GM18861 (cell line): ENCODE measurements at regions not wholly inside any gene's neighbourhood (a gene's known extent, or its start where the extent isn't known, plus 50 kb on each side); places are given as distances from the start of the nearest gene placed in this dataset.

Experiments
- ATAC-seq: cut with Tn5 transposase; IDR thresholded peaks from one replicate; pipeline ENCODE4 v1.9.1; 2021; ENCODE audit not compliant: unreplicated experiment

DNA sequence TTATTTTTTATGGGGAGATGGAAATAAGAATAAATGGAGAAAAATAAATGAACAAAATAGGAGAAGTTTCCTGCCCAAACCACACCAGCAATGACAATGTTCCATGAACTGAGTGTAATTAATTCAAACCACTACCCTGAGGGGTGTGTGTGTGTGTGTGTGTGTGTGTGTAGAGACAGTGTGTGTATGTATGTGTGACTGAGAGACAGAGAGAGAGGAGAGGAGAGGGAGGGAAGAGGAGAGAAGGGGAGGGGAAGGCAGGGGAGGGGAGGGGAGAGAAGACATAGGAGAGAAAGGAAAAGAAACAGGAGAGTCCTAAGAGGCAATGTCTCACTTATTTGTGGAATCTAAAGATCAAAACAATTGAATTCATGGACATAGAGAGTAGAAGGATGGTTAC, 65.0 kb upstream of the POU2AF1 start:
- ATAC-seq: no peak

DNA sequence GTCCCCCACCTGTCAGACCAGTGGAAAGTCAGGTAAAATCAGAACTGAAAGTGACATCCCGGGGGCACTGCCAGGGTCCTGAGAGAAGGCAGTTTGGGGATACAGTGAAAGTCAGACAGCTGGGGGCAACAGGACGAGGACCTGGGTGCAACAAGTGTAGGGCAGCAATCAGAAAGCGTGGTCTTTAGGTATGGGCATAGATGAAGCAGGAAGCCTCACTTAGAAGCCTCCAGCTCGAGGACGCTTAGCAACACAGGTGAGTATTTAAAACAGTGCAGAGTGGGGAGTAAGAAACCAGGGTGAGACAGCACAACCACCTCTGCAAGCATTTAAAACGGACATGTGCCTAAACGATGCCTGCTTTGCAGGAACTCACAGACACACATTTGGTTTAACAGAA, 64.6 kb upstream of the POU2AF1 start:
- no peak for ATAC-seq

DNA sequence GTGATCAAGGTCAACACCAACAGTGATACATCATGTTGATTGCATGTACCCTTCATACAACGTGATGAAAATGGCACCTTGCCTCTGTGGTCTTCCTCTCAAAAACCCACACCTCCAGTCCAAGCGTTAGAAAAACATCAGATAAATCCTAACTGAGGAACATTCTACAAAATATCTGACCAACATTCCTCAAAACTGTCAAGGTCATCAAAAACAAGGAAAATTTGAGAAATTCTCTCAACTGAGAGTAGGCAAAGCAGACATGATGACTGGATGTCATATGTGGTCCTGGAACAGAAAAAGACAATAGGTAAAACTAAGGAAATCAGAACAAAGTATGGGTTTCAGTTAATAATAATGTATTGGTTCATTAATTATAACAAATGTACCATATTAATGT, 64.0 kb upstream of the POU2AF1 start:
- ATAC-seq: no peak

DNA sequence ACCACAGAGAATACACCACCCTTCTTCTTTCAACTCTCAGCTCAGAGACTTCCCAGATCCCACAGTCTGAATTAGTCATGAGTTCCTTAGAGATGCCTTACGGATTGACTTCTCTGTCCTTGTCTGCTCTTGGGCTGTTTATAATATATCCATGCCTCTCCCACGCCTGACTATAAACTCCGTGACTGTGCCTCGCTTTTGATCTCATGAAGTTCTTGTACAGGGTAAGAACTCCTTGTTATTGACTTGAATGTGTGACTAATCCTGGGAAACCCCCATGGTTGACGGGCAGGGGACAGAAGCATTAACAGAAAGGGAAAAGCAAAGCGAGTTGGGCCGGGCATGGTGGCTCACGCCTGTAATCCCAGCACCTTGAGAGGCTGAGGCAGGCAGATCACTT, 62.4 kb upstream of the POU2AF1 start:
- no peak for ATAC-seq

DNA sequence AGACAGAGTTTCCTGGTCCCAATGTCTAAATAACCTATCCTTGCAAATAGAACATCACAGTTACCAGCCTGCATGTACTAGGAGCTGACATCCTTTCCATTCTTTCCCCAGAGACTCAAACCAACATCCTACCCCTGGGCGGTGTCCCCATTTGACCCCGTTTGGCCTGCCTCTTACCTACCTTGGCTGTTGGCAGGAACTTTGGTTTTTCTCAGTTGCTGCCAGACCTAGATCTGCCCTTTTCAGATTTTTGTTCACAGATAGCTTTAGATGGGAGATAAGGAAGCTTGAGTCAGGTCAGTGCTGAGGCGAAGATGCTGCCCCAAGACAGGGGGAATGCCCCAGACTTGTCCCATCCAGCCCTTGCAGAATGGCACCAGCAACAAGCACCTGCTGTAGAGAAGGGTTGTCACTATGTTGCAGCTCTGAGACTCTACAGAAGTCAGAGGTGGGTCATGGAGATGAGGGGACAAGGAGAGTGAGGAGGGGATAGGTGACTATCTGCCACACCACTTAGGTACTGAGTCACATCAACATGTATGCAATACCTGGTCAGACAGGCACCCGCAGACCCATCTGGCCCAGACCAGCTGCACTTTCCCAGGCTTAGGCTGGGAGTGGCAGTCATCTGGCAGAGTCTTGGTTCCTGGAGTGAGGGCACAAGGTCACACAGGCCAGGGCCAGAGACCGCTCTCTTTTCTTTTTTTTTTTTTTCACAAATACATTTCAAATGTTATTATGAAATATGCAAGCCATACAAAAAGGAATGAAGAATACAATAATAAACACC, 61.5 kb upstream of the POU2AF1 start:
- ATAC-seq: no peak

DNA sequence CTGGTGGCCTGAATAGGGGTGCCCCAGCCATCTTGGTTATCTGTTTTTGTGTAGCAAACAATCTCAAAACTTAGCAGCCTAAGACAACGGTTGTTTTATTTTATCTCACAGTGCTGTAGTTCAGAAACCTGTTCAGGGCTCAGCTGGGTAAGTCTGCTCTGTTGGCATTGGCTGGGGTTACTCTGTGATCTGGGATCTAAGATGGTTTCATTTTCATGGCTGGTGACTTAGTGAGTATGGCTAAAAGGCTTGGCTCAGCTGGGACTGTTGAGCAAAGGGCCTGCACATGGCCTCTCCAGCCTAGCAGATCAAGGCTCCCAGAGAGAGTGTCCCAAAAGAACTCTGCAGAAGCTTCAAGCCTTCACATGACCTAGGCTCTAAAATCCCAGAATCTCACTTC, 60.8 kb upstream of the POU2AF1 start:
- no peak for ATAC-seq

DNA sequence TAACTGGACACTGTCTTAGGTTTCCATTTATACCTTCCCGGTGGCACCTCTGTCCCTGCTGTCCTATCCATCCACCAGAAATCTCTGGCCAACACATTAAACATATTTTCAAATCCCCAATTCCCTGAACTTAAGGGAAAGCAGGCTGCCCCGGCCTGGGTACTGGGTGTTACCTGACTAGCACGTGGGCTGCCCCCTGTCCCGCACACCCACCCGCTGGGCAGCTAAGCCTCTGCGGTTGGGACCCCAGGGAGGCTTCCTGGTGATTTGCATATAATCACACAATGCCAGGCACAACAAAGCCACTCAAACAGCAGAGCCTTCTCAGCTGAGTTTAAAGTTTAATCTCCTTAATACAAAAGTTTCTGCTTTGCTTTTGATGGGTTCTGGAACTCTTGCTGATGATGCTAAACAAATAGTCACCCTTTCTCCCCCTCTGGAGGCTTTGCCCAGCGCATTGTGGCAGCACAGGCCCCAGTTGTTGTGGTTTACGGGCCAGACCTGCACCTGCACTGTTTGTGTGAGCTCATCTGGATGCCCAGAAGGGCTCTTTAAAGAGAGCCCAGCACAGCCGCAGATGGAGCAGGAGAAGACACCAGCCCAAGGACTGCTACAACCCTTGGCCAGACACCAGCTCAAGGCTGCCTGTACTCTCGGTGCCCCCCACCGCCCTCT, 59.9 kb upstream of the POU2AF1 start:
- ATAC-seq: no peak

DNA sequence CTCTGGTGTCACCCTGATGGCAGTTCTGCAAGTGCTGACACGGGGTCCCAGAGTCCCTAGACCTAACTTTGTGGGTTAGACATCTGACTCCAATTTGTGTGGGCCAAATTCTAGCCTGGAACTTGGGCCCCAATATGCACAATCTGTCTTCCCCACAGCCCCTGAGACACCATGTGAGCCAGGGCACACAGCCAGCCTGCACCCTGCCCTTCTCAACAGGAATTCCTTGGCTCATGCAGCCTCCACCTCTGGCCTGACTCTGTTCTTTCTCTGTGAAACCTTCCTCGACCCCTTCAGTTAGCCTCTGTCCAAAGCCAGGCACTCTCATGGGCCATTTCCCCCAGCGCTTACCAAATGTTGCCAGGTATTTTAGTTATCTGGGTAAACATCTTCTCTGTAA, 59.1 kb upstream of the POU2AF1 start:
- no peak for ATAC-seq

DNA sequence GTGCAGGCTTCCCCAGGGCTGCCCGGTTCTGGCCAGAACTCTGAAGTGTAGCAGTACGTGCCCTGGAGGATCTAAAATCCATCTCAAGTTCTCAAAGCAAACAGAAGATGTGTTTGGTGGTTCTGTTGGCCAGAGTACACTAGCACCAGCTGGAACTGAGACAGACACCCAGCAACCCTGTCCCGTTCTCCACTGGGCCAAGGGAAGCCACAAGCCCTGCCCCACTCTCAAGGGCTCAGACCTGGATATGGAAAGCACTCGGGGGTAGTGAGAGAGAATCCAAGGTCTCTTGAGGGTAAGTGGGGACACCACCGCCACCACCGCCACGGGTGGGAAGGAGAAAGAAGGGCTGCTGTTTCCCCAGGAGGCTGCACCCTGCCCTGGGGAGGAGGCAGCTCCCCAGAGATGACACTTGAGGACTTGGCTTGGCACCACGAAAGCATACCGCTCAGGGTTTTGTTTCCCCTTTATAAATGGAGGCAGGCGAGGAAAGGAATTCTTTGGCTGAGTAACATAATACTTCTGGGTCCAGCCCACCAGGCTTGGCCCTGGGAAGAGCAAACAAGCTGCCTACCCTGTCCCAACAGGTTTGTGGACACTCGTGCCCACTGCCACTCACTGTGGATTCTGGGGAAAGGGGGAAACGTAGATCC, 56.1 kb upstream of the POU2AF1 start:
- ATAC-seq: no peak

DNA sequence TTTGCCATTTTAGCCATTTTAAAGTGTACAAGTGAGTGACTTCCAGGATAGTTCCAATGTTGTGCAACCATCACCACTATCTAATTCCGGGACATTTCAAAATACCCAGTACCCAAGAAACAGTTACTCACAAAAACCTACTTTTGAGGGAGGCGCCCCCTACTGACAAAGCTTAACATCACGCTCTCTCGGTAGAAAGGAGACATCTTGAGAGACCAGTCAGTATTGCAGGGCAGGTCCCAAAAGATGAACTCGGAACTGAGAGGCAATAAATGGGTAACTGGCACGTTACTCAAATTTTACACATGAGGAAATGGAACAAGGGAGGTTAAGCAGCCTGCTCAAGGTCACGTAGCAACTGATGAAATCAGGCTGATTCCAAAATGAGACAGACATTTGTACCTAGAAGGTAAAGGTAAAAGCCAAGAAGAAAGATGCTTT, 50.0 kb upstream of the POU2AF1 start:
- ATAC-seq: peak; percentile 81
